ENCODE measurements at regions not wholly inside any gene's neighbourhood (a gene's known extent, or its start where the extent isn't known, plus 50 kb on each side); places are given as distances from the start of the nearest gene placed in this dataset.

GRCh38 chr5:175131432-175131831 lies 312.6 kb downstream of the DRD1 start:
- DNase-seq (ENCODE audit: low spot score), result no peak
- CTCF ChIA-PET (ENCODE audit: unreplicated experiment), result no interaction called here
- POLR2A ChIA-PET, result no interaction called here
- H3K27ac ChIP-seq (ENCODE audit: low read depth, low read length, poor library complexity, severe bottlenecking), result no peak overlapping the region
- H3K36me3 ChIP-seq (ENCODE audit: insufficient read depth, low read length), result no peaks in the 10 kb centered on the region
- H3K79me2 ChIP-seq (ENCODE audit: insufficient read depth, low read depth, low read length), result no peaks in the 10 kb centered on the region
- H3K4me2 ChIP-seq (ENCODE audit: low read length), result no peak overlapping the region
- no peaks in the 10 kb centered on the region for H4K20me1 ChIP-seq (ENCODE audit: insufficient read depth, low read length)
- H3K9me3 ChIP-seq (ENCODE audit: low read length), result no peaks in the 10 kb centered on the region
- no peak overlapping the region for H2AFZ ChIP-seq (ENCODE audit: low read length)
- TF ChIP-seq EZH2phosphoT487 (IDR thresholded peaks at IDR 0.05; ENCODE audit: borderline replicate concordance, low read depth, low read length), result no peak
- TF ChIP-seq CTCF (conservative IDR thresholded peaks at IDR 0.05; ENCODE audit: low read length), result no peak
- no peaks in the 10 kb centered on the region for H3K4me1 ChIP-seq (ENCODE audit: insufficient read depth, low read length, poor library complexity, severe bottlenecking)
- no TSS peak for BruUV-seq (replicated peaks)
- no peak overlapping the region for H3K4me3 ChIP-seq (ENCODE audit: low read depth, low read length, poor library complexity, severe bottlenecking)
- intact Hi-C loops (cut with micrococcal nuclease; ENCODE audit: unreplicated experiment), result no loop called here
- no peaks in the 10 kb centered on the region for H3K9me2 ChIP-seq (ENCODE audit: insufficient read depth, low read length)

- H3K9me2 ChIP-seq (ENCODE audit: insufficient read depth, low read length), result no peaks in the 10 kb centered on the region
- H3K36me3 ChIP-seq (ENCODE audit: insufficient read depth, low read length), result no peaks in the 10 kb centered on the region
- no TSS peak for BruUV-seq (replicated peaks)
- H3K9me3 ChIP-seq (ENCODE audit: low read length), result no peaks in the 10 kb centered on the region
- H4K20me1 ChIP-seq (ENCODE audit: insufficient read depth, low read length), result no peaks in the 10 kb centered on the region
- no peak overlapping the region for H3K27ac ChIP-seq (ENCODE audit: low read depth, low read length, poor library complexity, severe bottlenecking)
- H3K4me1 ChIP-seq (ENCODE audit: insufficient read depth, low read length, poor library complexity, severe bottlenecking), result no peaks in the 10 kb centered on the region
- TF ChIP-seq EZH2phosphoT487 (IDR thresholded peaks at IDR 0.05; ENCODE audit: borderline replicate concordance, low read depth, low read length) (no peak), CTCF (conservative IDR thresholded peaks at IDR 0.05; ENCODE audit: low read length) (no peak)
- intact Hi-C loops (cut with micrococcal nuclease; ENCODE audit: unreplicated experiment), result no loop called here
- ChIA-PET POLR2A (no interaction called here), CTCF (ENCODE audit: unreplicated experiment) (no interaction called here)
- H3K79me2 ChIP-seq (ENCODE audit: insufficient read depth, low read depth, low read length), result no peaks in the 10 kb centered on the region
- H2AFZ ChIP-seq (ENCODE audit: low read length), result no peak overlapping the region
- no peak overlapping the region for H3K4me2 ChIP-seq (ENCODE audit: low read length)
- no peak for DNase-seq (ENCODE audit: low spot score)
- H3K4me3 ChIP-seq (ENCODE audit: low read depth, low read length, poor library complexity, severe bottlenecking), result no peak overlapping the region
Measured at GRCh38 chr5:175129619-175130018, 314.4 kb downstream of the DRD1 start.

- H3K4me2 ChIP-seq (ENCODE audit: low read length), result no peak overlapping the region
- no peaks in the 10 kb centered on the region for H3K36me3 ChIP-seq (ENCODE audit: insufficient read depth, low read length)
- no peak overlapping the region for H3K27ac ChIP-seq (ENCODE audit: low read depth, low read length, poor library complexity, severe bottlenecking)
- H3K9me2 ChIP-seq (ENCODE audit: insufficient read depth, low read length), result no peaks in the 10 kb centered on the region
- CTCF ChIA-PET (ENCODE audit: unreplicated experiment), result no interaction called here
- BruUV-seq (replicated peaks), result no TSS peak
- H3K9me3 ChIP-seq (ENCODE audit: low read length), result no peaks in the 10 kb centered on the region
- no peaks in the 10 kb centered on the region for H3K4me1 ChIP-seq (ENCODE audit: insufficient read depth, low read length, poor library complexity, severe bottlenecking)
- TF ChIP-seq CTCF (conservative IDR thresholded peaks at IDR 0.05; ENCODE audit: low read length), result no peak
- H3K79me2 ChIP-seq (ENCODE audit: insufficient read depth, low read depth, low read length), result no peaks in the 10 kb centered on the region
- DNase-seq (ENCODE audit: low spot score), result no peak
- H3K4me3 ChIP-seq (ENCODE audit: low read depth, low read length, poor library complexity, severe bottlenecking), result no peak overlapping the region
- no peak overlapping the region for H2AFZ ChIP-seq (ENCODE audit: low read length)
- H4K20me1 ChIP-seq (ENCODE audit: insufficient read depth, low read length), result no peaks in the 10 kb centered on the region
- intact Hi-C loops (cut with micrococcal nuclease; ENCODE audit: unreplicated experiment), result no loop called here
- POLR2A ChIA-PET, result no interaction called here
Measured at GRCh38 chr5:175129121-175129520, 314.9 kb downstream of the DRD1 start.
